Endothelial cell of umbilical vein (primary cell): ENCODE measurements at regions not wholly inside any gene's neighbourhood (a gene's known extent, or its start where the extent isn't known, plus 50 kb on each side); places are given as distances from the start of the nearest gene placed in this dataset.

Experiments used
- BruUV-seq: library from RNA; stranded (reverse); fragments of 400-500 nt; replicated peaks from 2 replicates; lab custom pipeline; 2021; lab: Mats Ljungman, UMichigan
- CTCF ChIA-PET: fragments of 300-600, 350-600 bp; sonication (Branson Sonifier 250); formaldehyde crosslinking; loops from one replicate; lab custom pipeline; 2021; ENCODE audit warnings: antibody characterized with exemption, inconsistent platforms; lab: Charles Lee
- POLR2A ChIA-PET: fragments of 300-600, 350-600 bp; sonication (Branson Sonifier 250); formaldehyde crosslinking; loops from one replicate; lab custom pipeline; 2021; ENCODE audit warnings: antibody characterized with exemption, inconsistent platforms; lab: Charles Lee
- DNase-seq: peaks from one replicate; pipeline ENCODE4 v3.0.0-alpha.2; 2011; ENCODE audit warnings: low read depth, low spot score
- FAIRE-seq: peaks from 2 replicates; lab custom pipeline; 2011; peaks lifted over from hg19 to GRCh38; lab: Jason Lieb, UNC
- H2AFZ ChIP-seq: 2 replicates; pipeline ENCODE4 v1.6.0; 2012; ENCODE audit warnings: low read depth, low read length, control low read depth, inconsistent platforms
- H3K27ac ChIP-seq: 2 replicates; pipeline ENCODE4 v1.5.1; 2011; ENCODE audit warnings: low read depth, mild to moderate bottlenecking, control low read depth, low read length, moderate library complexity; ENCODE audit not compliant: insufficient read depth
- H3K27me3 ChIP-seq, 2 experiments: 2 replicates each; pipeline versions ENCODE4 v1.6.0 to v1.6.1; 2011; ENCODE audit warnings: low read length in 2 of 2, mixed read lengths in 1 of 2; ENCODE audit not compliant: control insufficient read depth in 2 of 2, insufficient read depth in 2 of 2
- H3K36me3 ChIP-seq, 2 experiments: 2 replicates in 1 of 2; 3 replicates in 1 of 2; pipeline ENCODE4 v1.5.1; 2011; ENCODE audit warnings: low read length in 2 of 2, mild to moderate bottlenecking in 1 of 2, moderate library complexity in 1 of 2; ENCODE audit not compliant: control insufficient read depth in 2 of 2, insufficient read depth in 2 of 2; ENCODE audit errors: extremely low read depth in 1 of 2
- H3K4me1 ChIP-seq: 3 replicates; pipeline ENCODE4 v1.5.1; 2011; ENCODE audit warnings: mild to moderate bottlenecking, low read length; ENCODE audit not compliant: control insufficient read depth, insufficient read depth; ENCODE audit errors: extremely low read depth
- H3K4me2 ChIP-seq: 2 replicates; pipeline ENCODE4 v1.6.1; 2011; ENCODE audit warnings: low read length, control low read depth, mixed read lengths; ENCODE audit not compliant: insufficient read depth
- H3K4me3 ChIP-seq, 3 experiments: fragments of 200-600 bp in 1 of 3; sonication (generic), shearing (Covaris generic) in 1 of 3; replicated peaks in 1 of 3; 2 replicates each; pipeline ENCODE4 v1.5.1; 2011 to 2016; ENCODE audit warnings: control low read depth in 3 of 3, low read length in 3 of 3, mild to moderate bottlenecking in 2 of 3, inconsistent platforms in 1 of 3, low read depth in 1 of 3, moderate library complexity in 1 of 3; ENCODE audit not compliant: insufficient read depth in 1 of 3
- H3K79me2 ChIP-seq: 2 replicates; pipeline ENCODE4 v1.6.0; 2012; ENCODE audit warnings: low read length, inconsistent platforms; ENCODE audit not compliant: control insufficient read depth, insufficient read depth
- H3K9ac ChIP-seq: replicated peaks from 2 replicates; pipeline ENCODE3; 2011; ENCODE audit warnings: low read length, control low read depth; ENCODE audit not compliant: insufficient read depth; ENCODE audit errors: extremely low read depth
- H3K9me1 ChIP-seq: replicated peaks from 3 replicates; pipeline ENCODE4 v1.6.0; 2011; ENCODE audit warnings: mild to moderate bottlenecking, low read length; ENCODE audit not compliant: control insufficient read depth, insufficient read depth; ENCODE audit errors: extremely low read depth
- H3K9me3 ChIP-seq: replicated peaks from 2 replicates; pipeline ENCODE4 v1.5.1; 2012; ENCODE audit warnings: low read length, inconsistent platforms; ENCODE audit not compliant: control insufficient read depth, insufficient read depth
- H4K20me1 ChIP-seq: replicated peaks from 2 replicates; pipeline ENCODE3; 2011; ENCODE audit warnings: mild to moderate bottlenecking, low read length; ENCODE audit not compliant: control insufficient read depth, insufficient read depth; ENCODE audit errors: extremely low read depth
- CTCF ChIP-seq, 2 donors: IDR thresholded peaks; 1 replicate in 1 of 2; 2 replicates in 1 of 2; pipeline ENCODE4 v1.5.1; 2011; ENCODE audit warnings: low read length in 2 of 2, mild to moderate bottlenecking in 2 of 2, moderate library complexity in 2 of 2, control low read depth in 1 of 2, inconsistent platforms in 1 of 2, low read depth in 1 of 2; ENCODE audit not compliant: insufficient read depth in 1 of 2; ENCODE audit errors: extremely low read depth in 1 of 2
- EZH2 ChIP-seq: IDR thresholded peaks from 2 replicates; pipeline ENCODE4 v1.6.1; 2012; ENCODE audit warnings: borderline replicate concordance, low read depth, mild to moderate bottlenecking, moderate library complexity, low read length, inconsistent platforms; ENCODE audit not compliant: severe bottlenecking
- FOS ChIP-seq: IDR thresholded peaks from 2 replicates; pipeline ENCODE4 v1.6.1; 2011; ENCODE audit warnings: mild to moderate bottlenecking, low read length, moderate library complexity, borderline replicate concordance; ENCODE audit not compliant: insufficient read depth
- GATA2 ChIP-seq: IDR thresholded peaks from 2 replicates; pipeline ENCODE4 v1.7.0; 2011; ENCODE audit warnings: low read depth, mild to moderate bottlenecking, moderate library complexity, mixed read lengths, low read length; ENCODE audit not compliant: insufficient read length, insufficient read depth
- JUN ChIP-seq: IDR thresholded peaks from 2 replicates; pipeline ENCODE4 v1.6.1; 2011; ENCODE audit warnings: borderline replicate concordance, low read depth; ENCODE audit not compliant: insufficient read length, insufficient read depth
- MAX ChIP-seq: IDR thresholded peaks from 2 replicates; pipeline ENCODE4 v1.6.1; 2011; ENCODE audit not compliant: insufficient read depth, insufficient read length
- MYC ChIP-seq: IDR thresholded peaks from one replicate; pipeline ENCODE4 v1.6.1; 2011; ENCODE audit warnings: mild to moderate bottlenecking, low read depth, low read length
- POLR2A ChIP-seq: IDR thresholded peaks from 2 replicates; pipeline ENCODE4 v1.6.1; 2012; ENCODE audit warnings: low read depth, mild to moderate bottlenecking, control low read depth, low read length
- POLR2AphosphoS5 ChIP-seq: IDR thresholded peaks from 2 replicates; pipeline ENCODE4 v1.6.1; 2012; ENCODE audit warnings: low read depth, mild to moderate bottlenecking, control low read depth, low read length, moderate library complexity; ENCODE audit not compliant: insufficient read depth
- dilution Hi-C: fragments of 300-500 bp; cut with MboI; formaldehyde crosslinking; loops from one replicate; pipeline ENCODE4 v1.15.0; 2019; ENCODE audit warnings: low sequenced_read_pairs; ENCODE audit not compliant: extremely low pct_ligation_motif_present
- intact Hi-C: fragments of 100-400 bp; cut with micrococcal nuclease; formaldehyde crosslinking; loops from one replicate; pipeline ENCODE4 v1.10.0; 2022

- Histone ChIP-seq H2AFZ (no peak overlapping the region), H3K36me3 (no peaks in the 10 kb centered on the region), H3K4me1 (no peaks in the 10 kb centered on the region), H3K4me2 (no peak overlapping the region), H3K27me3 (peaks cover 14 to 18% of the 10 kb centered on the region in 2 experiments), H3K9me1 (no peaks in the 10 kb centered on the region), H3K27ac (no peak overlapping the region), H3K4me3 (no peak overlapping the region), H4K20me1 (no peaks in the 10 kb centered on the region), H3K79me2 (no peaks in the 10 kb centered on the region), H3K9me3 (no peaks in the 10 kb centered on the region), H3K9ac (no peak overlapping the region)
- intact Hi-C loops = no loop called here
- POLR2A ChIA-PET = no interaction called here
- no TSS peak for BruUV-seq
- no peak for FAIRE-seq
- dilution Hi-C loops = no loop called here
- CTCF ChIA-PET = no interaction called here
- TF ChIP-seq POLR2AphosphoS5 (no peak), JUN (no peak), MAX (no peak), GATA2 (no peak)
- no peak for DNase-seq
Measured at GRCh38 chr6:85062884-85063283, 298.5 kb upstream of the TBX18 start.

GRCh38 chr6:85058806-85059205 lies 294.4 kb upstream of the TBX18 start:
- intact Hi-C loops = no loop called here
- no TSS peak for BruUV-seq

More at GRCh38 chr6:85058806-85059205, 294.4 kb upstream of the TBX18 start:
- no peak overlapping the region for H3K4me2 ChIP-seq
- no peaks in the 10 kb centered on the region for H3K4me1 ChIP-seq
- POLR2A ChIA-PET = no interaction called here
- H3K4me3 ChIP-seq = no peak overlapping the region
- no peak for FAIRE-seq
- no peak overlapping the region for H2AFZ ChIP-seq
- no peak overlapping the region for H3K9ac ChIP-seq
- H3K27ac ChIP-seq = no peak overlapping the region
- DNase-seq = no peak
- dilution Hi-C loops = no loop called here
- H3K9me3 ChIP-seq = no peaks in the 10 kb centered on the region
- CTCF ChIA-PET = no interaction called here
- no peak for TF ChIP-seq POLR2AphosphoS5
- no peak for TF ChIP-seq MAX
- TF ChIP-seq JUN = no peak
- no peak for TF ChIP-seq EZH2
- TF ChIP-seq GATA2 = no peak
- TF ChIP-seq MYC = no peak
- no peak for TF ChIP-seq FOS
- TF ChIP-seq CTCF (IDR thresholded peaks at IDR 0.05; ENCODE audit: extremely low read depth in 1 of 2, insufficient read depth in 1 of 2, low read depth in 1 of 2, low read length in 2 of 2) = no peak
- no peak for TF ChIP-seq POLR2A
- H3K9me1 ChIP-seq = no peaks in the 10 kb centered on the region
- no peaks in the 10 kb centered on the region for H3K79me2 ChIP-seq
- no peaks in the 10 kb centered on the region for H4K20me1 ChIP-seq
- H3K27me3 ChIP-seq = peaks cover 14 to 18% of the 10 kb centered on the region in 2 experiments
- no peaks in the 10 kb centered on the region for H3K36me3 ChIP-seq
